ENCODE measurements at regions not wholly inside any gene's neighbourhood (a gene's known extent, or its start where the extent isn't known, plus 50 kb on each side); places are given as distances from the start of the nearest gene placed in this dataset.

- no peak overlapping the region for H3K27ac ChIP-seq
- peaks cover 14% of the 10 kb centered on the region; the same call in 2 of the 3 replicates for H3K4me1 ChIP-seq
- DNase-seq (ENCODE audit: low read depth in 1 of 2, low spot score in 1 of 2), result peak in 1 of 2 experiments; percentile 54
- ChIA-PET POLR2A (no interaction called here), CTCF (no interaction called here)
- no peak overlapping the region for H3K4me3 ChIP-seq
- H3K4me2 ChIP-seq, result peak overlapping the region; percentile 49; the same call in 2 of the 3 replicates
- 0 out of 4 replicates have a peak, but pooled peaks of 1 of the 2 experiments have one; percentile 5 for TF ChIP-seq CEBPB (IDR thresholded peaks at IDR 0.05)
- TF ChIP-seq USF2 (IDR thresholded peaks at IDR 0.05), result no peak
- no peak for TF ChIP-seq CHD2 (IDR thresholded peaks at IDR 0.05; ENCODE audit: low read length, partially characterized antibody)
- H3K9me3 ChIP-seq, result peaks cover 25% of the 10 kb centered on the region; the same call in 2 of the 3 replicates
- 52% methylated on average over 11 of the region's 11 CpGs for WGBS (ENCODE audit: missing lambda C conversion rate)
- FAIRE-seq, result peak; percentile 32
- peak; percentile 59 to 74 for ATAC-seq
Measured at GRCh38 chrX:1741816-1742394, 127.0 kb downstream of the ASMT start.

GRCh38 chrX:1743105-1743504, 128.2 kb downstream of the ASMT start:
- Histone ChIP-seq H3K27ac (no peak overlapping the region), H3K4me2 (no peak overlapping the region), H3K9me3 (peaks cover 25% of the 10 kb centered on the region; the same call in 2 of the 3 replicates), H3K4me3 (no peak overlapping the region), H3K4me1 (peaks cover 14% of the 10 kb centered on the region; the same call in 2 of the 3 replicates)
- TF ChIP-seq, protein P1, sequence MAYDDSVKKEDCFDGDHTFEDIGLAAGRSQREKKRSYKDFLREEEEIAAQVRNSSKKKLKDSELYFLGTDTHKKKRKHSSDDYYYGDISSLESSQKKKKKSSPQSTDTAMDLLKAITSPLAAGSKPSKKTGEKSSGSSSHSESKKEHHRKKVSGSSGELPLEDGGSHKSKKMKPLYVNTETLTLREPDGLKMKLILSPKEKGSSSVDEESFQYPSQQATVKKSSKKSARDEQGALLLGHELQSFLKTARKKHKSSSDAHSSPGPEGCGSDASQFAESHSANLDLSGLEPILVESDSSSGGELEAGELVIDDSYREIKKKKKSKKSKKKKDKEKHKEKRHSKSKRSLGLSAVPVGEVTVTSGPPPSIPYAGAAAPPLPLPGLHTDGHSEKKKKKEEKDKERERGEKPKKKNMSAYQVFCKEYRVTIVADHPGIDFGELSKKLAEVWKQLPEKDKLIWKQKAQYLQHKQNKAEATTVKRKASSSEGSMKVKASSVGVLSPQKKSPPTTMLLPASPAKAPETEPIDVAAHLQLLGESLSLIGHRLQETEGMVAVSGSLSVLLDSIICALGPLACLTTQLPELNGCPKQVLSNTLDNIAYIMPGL (CRISPR knock-in tag; IDR thresholded peaks at IDR 0.05; ENCODE audit: borderline replicate concordance), result no peak
- TF ChIP-seq ZSCAN20 (CRISPR knock-in tag; IDR thresholded peaks at IDR 0.05) (no peak), ZNF302 (CRISPR knock-in tag; IDR thresholded peaks at IDR 0.05) (no peak), MAFK (IDR thresholded peaks at IDR 0.05; ENCODE audit: partially characterized antibody) (no peak), KDM1A (IDR thresholded peaks at IDR 0.05; ENCODE audit: low read depth) (no peak), HEYL (CRISPR knock-in tag; IDR thresholded peaks at IDR 0.05) (no peak), JUN (IDR thresholded peaks at IDR 0.05) (no peak), RARB (CRISPR knock-in tag; IDR thresholded peaks at IDR 0.05) (no peak), ZFP36 (IDR thresholded peaks at IDR 0.05; ENCODE audit: borderline replicate concordance, partially characterized antibody) (no peak), FOXS1 (CRISPR knock-in tag; IDR thresholded peaks at IDR 0.05) (no peak), JUNB (IDR thresholded peaks at IDR 0.05) (no peak), SREBF2 (IDR thresholded peaks at IDR 0.05) (no peak), HOXA7 (CRISPR knock-in tag; IDR thresholded peaks at IDR 0.05) (no peak)
- ChIA-PET POLR2A (no interaction called here), CTCF (no interaction called here)
- DNase-seq (ENCODE audit: low read depth in 1 of 2, low spot score in 1 of 2) (no peak), FAIRE-seq (no peak), ATAC-seq (peak in 1 of 2 experiments; percentile 43; a peak in 2 of 6 replicates)
- WGBS (ENCODE audit: missing lambda C conversion rate), result 35% methylated on average over 4 of the region's 4 CpGs

- no peak for FAIRE-seq
- POLR2A ChIA-PET, result no interaction called here
- H3K4me3 ChIP-seq, result no peak overlapping the region
- no peak for ATAC-seq
- TF ChIP-seq ZFP36 (IDR thresholded peaks at IDR 0.05; ENCODE audit: borderline replicate concordance, partially characterized antibody), result no peak
- no peak for DNase-seq (ENCODE audit: low read depth in 1 of 2, low spot score in 1 of 2)
- H3K27ac ChIP-seq, result no peak overlapping the region
- peaks cover 28% of the 10 kb centered on the region; the same call in 2 of the 3 replicates for H3K9me3 ChIP-seq
- 23% methylated on average over 2 of the region's 2 CpGs for WGBS (ENCODE audit: missing lambda C conversion rate)
- H3K4me1 ChIP-seq, result peaks cover 14% of the 10 kb centered on the region; the same call in 2 of the 3 replicates
- no peak overlapping the region for H3K4me2 ChIP-seq
- CTCF ChIA-PET, result no interaction called here
Measured at GRCh38 chrX:1743663-1744062, 128.8 kb downstream of the ASMT start.

DNA sequence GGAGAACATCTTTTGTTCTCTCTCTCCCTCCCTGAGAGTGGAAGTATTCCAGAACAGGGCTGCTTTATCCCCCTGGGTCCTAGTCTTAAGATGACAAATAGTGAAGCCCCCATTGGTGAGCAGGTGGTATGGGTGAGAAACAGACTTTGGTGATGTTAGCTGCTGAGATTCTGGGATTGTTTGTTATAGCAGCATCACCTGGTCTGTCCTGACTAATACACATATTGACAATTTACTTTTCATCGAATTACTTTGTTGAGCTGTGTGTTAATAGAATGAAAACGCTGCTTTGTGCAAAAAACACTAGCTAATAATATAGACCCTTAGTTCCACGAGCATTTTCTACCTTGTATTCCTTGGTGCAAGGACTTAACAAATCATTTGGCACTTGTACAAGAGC, 133.5 kb downstream of the ASMT start:
- no peak overlapping the region for H3K4me2 ChIP-seq
- ChIA-PET CTCF (no interaction called here), POLR2A (no interaction called here)
- WGBS (ENCODE audit: missing lambda C conversion rate), result 3% methylated on average over 3 of the region's 3 CpGs
- H3K9me3 ChIP-seq, result peaks cover 32% of the 10 kb centered on the region; the same call in 2 of the 3 replicates
- no peak for FAIRE-seq
- ATAC-seq, result no peak
- H3K27ac ChIP-seq, result no peak overlapping the region
- no peak for TF ChIP-seq JUN (IDR thresholded peaks at IDR 0.05)
- no peak for TF ChIP-seq TFCP2L1 (CRISPR knock-in tag; IDR thresholded peaks at IDR 0.05)
- TF ChIP-seq, protein P2, sequence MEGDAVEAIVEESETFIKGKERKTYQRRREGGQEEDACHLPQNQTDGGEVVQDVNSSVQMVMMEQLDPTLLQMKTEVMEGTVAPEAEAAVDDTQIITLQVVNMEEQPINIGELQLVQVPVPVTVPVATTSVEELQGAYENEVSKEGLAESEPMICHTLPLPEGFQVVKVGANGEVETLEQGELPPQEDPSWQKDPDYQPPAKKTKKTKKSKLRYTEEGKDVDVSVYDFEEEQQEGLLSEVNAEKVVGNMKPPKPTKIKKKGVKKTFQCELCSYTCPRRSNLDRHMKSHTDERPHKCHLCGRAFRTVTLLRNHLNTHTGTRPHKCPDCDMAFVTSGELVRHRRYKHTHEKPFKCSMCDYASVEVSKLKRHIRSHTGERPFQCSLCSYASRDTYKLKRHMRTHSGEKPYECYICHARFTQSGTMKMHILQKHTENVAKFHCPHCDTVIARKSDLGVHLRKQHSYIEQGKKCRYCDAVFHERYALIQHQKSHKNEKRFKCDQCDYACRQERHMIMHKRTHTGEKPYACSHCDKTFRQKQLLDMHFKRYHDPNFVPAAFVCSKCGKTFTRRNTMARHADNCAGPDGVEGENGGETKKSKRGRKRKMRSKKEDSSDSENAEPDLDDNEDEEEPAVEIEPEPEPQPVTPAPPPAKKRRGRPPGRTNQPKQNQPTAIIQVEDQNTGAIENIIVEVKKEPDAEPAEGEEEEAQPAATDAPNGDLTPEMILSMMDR (IDR thresholded peaks at IDR 0.05), result no peak
- peaks cover 4% of the 10 kb centered on the region; the same call in 1 of the 3 replicates for H3K4me1 ChIP-seq
- DNase-seq (ENCODE audit: low read depth in 1 of 2, low spot score in 1 of 2), result no peak
- H3K4me3 ChIP-seq, result no peak overlapping the region
